Esophagus muscularis mucosa (tissue), 4 donors: ENCODE measurements at regions not wholly inside any gene's neighbourhood (a gene's known extent, or its start where the extent isn't known, plus 50 kb on each side); places are given as distances from the start of the nearest gene placed in this dataset.

Experiments
- CTCF ChIP-seq, 3 experiments: fragments of 200-600 bp in 2 of 3; fragments of 450-650 bp in 1 of 3; sonication (generic) in 2 of 3; IDR thresholded peaks; one replicate each; pipeline ENCODE4 v1.5.1; 2017 to 2019; ENCODE audit warnings: antibody characterized with exemption in 3 of 3, mild to moderate bottlenecking in 2 of 3, moderate library complexity in 1 of 3
- EP300 ChIP-seq: sonication (generic); formaldehyde crosslinking; IDR thresholded peaks from one replicate; pipeline ENCODE4 v1.6.1; 2017; ENCODE audit warnings: antibody characterized with exemption
- POLR2A ChIP-seq: fragments of 450-650 bp; IDR thresholded peaks from one replicate; pipeline ENCODE4 v1.6.1; 2017; ENCODE audit warnings: antibody characterized with exemption, moderate library complexity, mild to moderate bottlenecking, low read depth
- POLR2AphosphoS5 ChIP-seq, 2 donors: sonication (generic); formaldehyde crosslinking; IDR thresholded peaks; one replicate each; pipeline ENCODE4 v1.6.1; 2017; ENCODE audit warnings: antibody characterized with exemption in 2 of 2

- no peak for TF ChIP-seq CTCF (IDR thresholded peaks at IDR 0.05)
- no peak for TF ChIP-seq EP300
- TF ChIP-seq POLR2A, result no peak
- no peak for TF ChIP-seq POLR2AphosphoS5 (IDR thresholded peaks at IDR 0.05)
These were observed 145.4 kb downstream of the PTGER3 start for GRCh38 chr1:70902211-70902610.
